Heart right ventricle (tissue), 16 donors: ENCODE measurements at regions not wholly inside any gene's neighbourhood (a gene's known extent, or its start where the extent isn't known, plus 50 kb on each side); places are given as distances from the start of the nearest gene placed in this dataset.
A peak's percentile ranks its signal among the peaks of the same experiment; 100 is the strongest.

Experiments used
- ATAC-seq, 8 donors: fragments of 200-7000 bp; cut with Tn5 transposase; one replicate each; pipeline ENCODE4 v1.9.1; 2020; ENCODE audit warnings: mild to moderate bottlenecking in 8 of 8, moderate library complexity in 8 of 8, moderate number of reproducible peaks in 1 of 8
- DNase-seq, 2 donors: peaks; one replicate each; pipeline ENCODE4 v3.0.0-alpha.2; 2020
- H3K27ac ChIP-seq, 10 donors: fragments of 200-600 bp; sonication (generic) in 2 of 10; one replicate each; pipeline versions ENCODE4 v1.5.0 to v1.8.0; 2020 to 2022; ENCODE audit warnings: mild to moderate bottlenecking in 3 of 10
- H3K27me3 ChIP-seq, 7 donors: fragments of 200-600 bp; one replicate each; pipeline ENCODE4 v1.8.0; 2021 to 2022; ENCODE audit warnings: mild to moderate bottlenecking in 2 of 7
- H3K36me3 ChIP-seq, 9 donors: fragments of 200-600 bp; sonication (generic) in 1 of 9; one replicate each; pipeline versions ENCODE4 v1.5.0 to v1.8.0; 2020 to 2022; ENCODE audit warnings: mild to moderate bottlenecking in 2 of 9
- H3K4me1 ChIP-seq, 9 donors: fragments of 200-600 bp; sonication (generic) in 1 of 9; one replicate each; pipeline versions ENCODE4 v1.5.0 to v1.8.0; 2020 to 2022; ENCODE audit warnings: mild to moderate bottlenecking in 4 of 9
- H3K4me3 ChIP-seq, 10 donors: fragments of 200-600 bp; sonication (generic) in 2 of 10; one replicate each; pipeline versions ENCODE4 v1.5.0 to v1.8.0; 2020 to 2022; ENCODE audit warnings: mild to moderate bottlenecking in 7 of 10, moderate library complexity in 2 of 10
- H3K9me3 ChIP-seq, 11 donors: fragments of 200-600 bp in 10 of 11; sonication (generic) in 2 of 11; one replicate each; pipeline versions ENCODE4 v1.5.0 to v1.8.0; 2013 to 2022; ENCODE audit warnings: mild to moderate bottlenecking in 2 of 11, control low read depth in 1 of 11, moderate library complexity in 1 of 11
- WGBS, 2 donors: extraction: QIAGEN DNeasy Blood & Tissue Kit; methylation state at CpG; one replicate each; pipeline ENCODE4 v1.1.7; 2013; ENCODE audit warnings: inconsistent platforms in 1 of 2; 5-methylcytosine and 5-hydroxymethylcytosine counted together
- intact Hi-C, 10 donors: fragments of 100-400 bp; cut with DNase I; formaldehyde crosslinking; loops; one replicate each; pipeline versions ENCODE4 v1.11.1 to v1.14.2; 2022
- TF ChIP-seq, protein P1 (sequence below), 9 donors: fragments of 200-600 bp; sonication (generic) in 2 of 9; IDR thresholded peaks; one replicate each; pipeline versions ENCODE4 v1.5.0 to v1.8.0; 2021 to 2022; ENCODE audit warnings: antibody characterized with exemption in 9 of 9, mild to moderate bottlenecking in 5 of 9, moderate library complexity in 1 of 9
- donor health status: Arrhythmogenic right ventricular cardiomyopathy.
- donor health status: ischemic (EF 13 %, LVEDD 7.1; RV severe dilation, severe dysfunction).
- donor health status: healthy with polysubstance abuse.
- donor health status: DM: no; HTN: yes; CAD: no.
- donor health status: DM: no; HTN: no; CAD: no.
- donor health status: ischemic (EF 25% LVEDD 6.9; RV normal size, moderate dysfunction).
- donor health status: ischemic (EF 25% LVEDD 5.7; RV mildly dilated, moderate dysfunction).
- donor health status: healthy.
- donor health status: DM: yes; HTN: yes; CAD: no.
- donor health status: Ischemic cardiomyopathy.
- donor health status: ischemic (EF 35%, LVEDD 5.7; RV mildly dilated, moderate dysfunction).
- donor health status: nonischemic (EF 11% LVEDD 7.7; RV severe dilation, severe dysfunction).
- donor health status: DM: yes; HTN: yes; CAD: no.
- donor health status: PGD.
- donor health status: ischemic (EF 29% LVEDD 5.4; RV normal size, mild dysfunction).
- donor health status: nonischemic (EF 23%, LVEDD 6.1; RV moderate dilation, normal function).

DNA sequence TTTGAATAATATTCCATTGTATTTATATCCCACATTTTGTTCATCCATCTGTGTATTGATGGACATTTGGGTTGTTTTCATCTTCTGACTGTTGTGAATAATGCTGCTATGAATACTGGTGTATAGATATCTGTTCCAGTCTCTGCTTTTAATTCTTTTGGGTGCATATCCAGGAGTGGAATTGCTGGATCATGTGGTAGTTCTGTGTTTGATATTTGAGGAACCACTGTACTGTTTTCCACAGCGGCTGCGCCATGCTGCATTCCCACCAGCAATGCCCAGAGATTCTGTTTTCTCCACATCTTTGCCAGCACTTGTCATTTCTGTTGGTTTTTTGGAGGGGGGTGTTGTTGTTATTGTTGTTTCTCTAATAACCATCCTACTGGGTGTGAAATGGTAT, 131.6 kb upstream of the KIF26B start:
- TF ChIP-seq, protein P1, sequence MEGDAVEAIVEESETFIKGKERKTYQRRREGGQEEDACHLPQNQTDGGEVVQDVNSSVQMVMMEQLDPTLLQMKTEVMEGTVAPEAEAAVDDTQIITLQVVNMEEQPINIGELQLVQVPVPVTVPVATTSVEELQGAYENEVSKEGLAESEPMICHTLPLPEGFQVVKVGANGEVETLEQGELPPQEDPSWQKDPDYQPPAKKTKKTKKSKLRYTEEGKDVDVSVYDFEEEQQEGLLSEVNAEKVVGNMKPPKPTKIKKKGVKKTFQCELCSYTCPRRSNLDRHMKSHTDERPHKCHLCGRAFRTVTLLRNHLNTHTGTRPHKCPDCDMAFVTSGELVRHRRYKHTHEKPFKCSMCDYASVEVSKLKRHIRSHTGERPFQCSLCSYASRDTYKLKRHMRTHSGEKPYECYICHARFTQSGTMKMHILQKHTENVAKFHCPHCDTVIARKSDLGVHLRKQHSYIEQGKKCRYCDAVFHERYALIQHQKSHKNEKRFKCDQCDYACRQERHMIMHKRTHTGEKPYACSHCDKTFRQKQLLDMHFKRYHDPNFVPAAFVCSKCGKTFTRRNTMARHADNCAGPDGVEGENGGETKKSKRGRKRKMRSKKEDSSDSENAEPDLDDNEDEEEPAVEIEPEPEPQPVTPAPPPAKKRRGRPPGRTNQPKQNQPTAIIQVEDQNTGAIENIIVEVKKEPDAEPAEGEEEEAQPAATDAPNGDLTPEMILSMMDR (IDR thresholded peaks at IDR 0.05): no peak
- no peak for ATAC-seq
- H3K4me1 ChIP-seq: peaks cover 0 to 7% (median 0%) of the 10 kb centered on the region in 9 donors
- intact Hi-C loops: no loop called here
- DNase-seq: no peak
- 97 to 100% methylated on average over 2 of the region's 2 CpGs for WGBS, 2 donors
- H3K36me3 ChIP-seq: peaks cover 0 to 17% (median 0%) of the 10 kb centered on the region in 9 donors
- H3K27me3 ChIP-seq: no peaks in the 10 kb centered on the region
- H3K9me3 ChIP-seq: no peaks in the 10 kb centered on the region
- H3K27ac ChIP-seq: no peak overlapping the region
- H3K4me3 ChIP-seq: no peak overlapping the region

DNA sequence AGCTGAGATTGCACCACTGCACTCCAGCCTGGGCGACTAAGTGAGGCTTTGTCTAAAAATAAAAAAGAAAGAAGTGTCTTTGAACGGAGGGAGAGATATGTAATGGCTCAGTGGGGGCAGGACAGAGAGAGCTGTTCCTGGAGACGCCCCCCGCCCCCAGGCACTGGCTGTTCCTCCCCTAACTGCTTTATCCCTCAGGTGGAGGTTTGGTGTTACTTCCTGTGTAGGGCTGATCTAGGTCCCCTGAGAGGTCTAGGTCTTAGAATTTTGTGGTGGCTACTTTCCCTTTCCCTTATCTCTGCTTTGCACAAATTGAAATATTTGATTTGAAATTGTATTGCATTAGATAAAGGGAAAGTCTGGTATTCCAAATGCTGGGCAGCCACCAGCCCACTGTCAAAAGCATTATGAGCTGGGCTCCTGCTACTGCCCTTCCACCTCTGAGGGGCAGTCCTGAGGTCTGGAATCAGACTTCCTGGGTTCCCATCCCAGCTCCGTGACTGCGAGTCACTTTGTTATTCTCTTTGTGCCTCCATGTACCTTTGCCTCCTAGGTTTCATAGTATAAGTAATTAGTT, 134.8 kb upstream of the KIF26B start:
- no peaks in the 10 kb centered on the region for H3K27me3 ChIP-seq
- peaks cover 0 to 17% (median 0%) of the 10 kb centered on the region in 9 donors for H3K36me3 ChIP-seq
- no peak overlapping the region for H3K4me3 ChIP-seq
- no peak overlapping the region for H3K27ac ChIP-seq
- intact Hi-C loops: no loop called here
- TF ChIP-seq, protein P1 (IDR thresholded peaks at IDR 0.05): no peak
- 71% methylated on average over 6 of the region's 6 CpGs for WGBS, 2 donors
- no peaks in the 10 kb centered on the region for H3K9me3 ChIP-seq
- no peak for ATAC-seq
- peaks cover 0 to 14% (median 0%) of the 10 kb centered on the region in 9 donors for H3K4me1 ChIP-seq
- DNase-seq: no peak

- DNase-seq: no peak
- no peaks in the 10 kb centered on the region for H3K27me3 ChIP-seq
- no peak overlapping the region for H3K27ac ChIP-seq
- 52 to 65% methylated on average over 4 of the region's 4 CpGs for WGBS, 2 donors
- ATAC-seq: peak in 5 of 8 donors; percentile 50 to 86 (median 77)
- H3K9me3 ChIP-seq: no peaks in the 10 kb centered on the region
- H3K4me3 ChIP-seq: no peak overlapping the region
- intact Hi-C loops: no loop called here
- TF ChIP-seq, protein P1 (IDR thresholded peaks at IDR 0.05): no peak
- peaks cover 0 to 14% (median 0%) of the 10 kb centered on the region in 9 donors for H3K4me1 ChIP-seq
- peaks cover 0 to 8% (median 0%) of the 10 kb centered on the region in 9 donors for H3K36me3 ChIP-seq
Measured at GRCh38 chr1:245016700-245017099, 138.1 kb upstream of the KIF26B start.

GRCh38 chr1:245015031-245015430, 139.8 kb upstream of the KIF26B start:
- Histone ChIP-seq H3K4me1 (peaks cover 0 to 14% (median 0%) of the 10 kb centered on the region in 9 donors), H3K4me3 (no peak overlapping the region), H3K27me3 (no peaks in the 10 kb centered on the region), H3K9me3 (no peaks in the 10 kb centered on the region), H3K36me3 (peaks cover 0 to 8% (median 0%) of the 10 kb centered on the region in 9 donors), H3K27ac (no peak overlapping the region)
- intact Hi-C loops: no loop called here
- DNase-seq (no peak), ATAC-seq (no peak)
- WGBS, 2 donors: 91 to 92% methylated on average over 3 of the region's 3 CpGs
- TF ChIP-seq, protein P1 (IDR thresholded peaks at IDR 0.05): no peak
